ENCODE measurements at regions not wholly inside any gene's neighbourhood (a gene's known extent, or its start where the extent isn't known, plus 50 kb on each side); places are given as distances from the start of the nearest gene placed in this dataset.

DNA sequence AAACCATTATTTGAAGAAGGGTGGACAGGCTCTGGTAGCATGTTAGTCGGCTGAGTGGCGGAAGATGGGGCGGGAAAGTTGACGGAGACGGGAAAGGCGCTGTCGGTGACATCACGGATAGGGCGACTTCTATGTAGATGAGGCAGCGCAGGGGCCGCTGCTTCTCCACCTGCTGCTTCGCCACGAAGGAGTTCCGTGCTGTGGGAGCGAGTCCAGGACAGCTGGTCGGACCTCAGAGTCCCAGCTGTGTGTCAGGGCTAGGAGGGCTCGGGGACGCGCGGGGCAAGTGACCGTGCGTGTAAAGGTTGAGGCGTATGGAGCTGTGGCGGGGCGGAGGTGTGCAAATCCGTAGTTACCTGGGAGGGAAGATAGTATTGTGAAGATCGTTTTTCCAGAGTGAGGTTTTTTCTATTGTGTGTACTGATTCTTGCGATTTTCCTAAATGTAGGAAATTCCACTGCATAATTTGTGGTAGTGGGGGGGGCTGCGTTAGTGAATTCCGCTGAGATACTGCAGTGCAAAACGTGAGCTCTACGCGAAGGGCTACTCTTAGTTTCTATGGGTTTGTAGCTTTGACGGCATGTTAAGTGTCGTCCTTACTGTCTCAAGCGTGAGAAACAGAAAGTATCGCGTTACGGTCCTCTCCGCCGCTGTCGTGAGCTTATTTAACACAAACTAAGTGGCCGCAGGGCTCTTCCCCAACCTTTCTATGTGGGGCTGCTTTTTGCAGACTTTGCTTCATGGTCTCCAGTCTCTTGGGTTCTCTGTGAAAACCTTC, 111.2 kb upstream of the NBPF11 start (continued):
- TF ChIP-seq, protein P1, sequence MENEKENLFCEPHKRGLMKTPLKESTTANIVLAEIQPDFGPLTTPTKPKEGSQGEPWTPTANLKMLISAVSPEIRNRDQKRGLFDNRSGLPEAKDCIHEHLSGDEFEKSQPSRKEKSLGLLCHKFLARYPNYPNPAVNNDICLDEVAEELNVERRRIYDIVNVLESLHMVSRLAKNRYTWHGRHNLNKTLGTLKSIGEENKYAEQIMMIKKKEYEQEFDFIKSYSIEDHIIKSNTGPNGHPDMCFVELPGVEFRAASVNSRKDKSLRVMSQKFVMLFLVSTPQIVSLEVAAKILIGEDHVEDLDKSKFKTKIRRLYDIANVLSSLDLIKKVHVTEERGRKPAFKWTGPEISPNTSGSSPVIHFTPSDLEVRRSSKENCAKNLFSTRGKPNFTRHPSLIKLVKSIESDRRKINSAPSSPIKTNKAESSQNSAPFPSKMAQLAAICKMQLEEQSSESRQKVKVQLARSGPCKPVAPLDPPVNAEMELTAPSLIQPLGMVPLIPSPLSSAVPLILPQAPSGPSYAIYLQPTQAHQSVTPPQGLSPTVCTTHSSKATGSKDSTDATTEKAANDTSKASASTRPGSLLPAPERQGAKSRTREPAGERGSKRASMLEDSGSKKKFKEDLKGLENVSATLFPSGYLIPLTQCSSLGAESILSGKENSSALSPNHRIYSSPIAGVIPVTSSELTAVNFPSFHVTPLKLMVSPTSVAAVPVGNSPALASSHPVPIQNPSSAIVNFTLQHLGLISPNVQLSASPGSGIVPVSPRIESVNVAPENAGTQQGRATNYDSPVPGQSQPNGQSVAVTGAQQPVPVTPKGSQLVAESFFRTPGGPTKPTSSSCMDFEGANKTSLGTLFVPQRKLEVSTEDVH (IDR thresholded peaks at IDR 0.05; ENCODE audit: low read depth, partially characterized antibody), result no peak
- TF ChIP-seq SIX5 (IDR thresholded peaks at IDR 0.05; ENCODE audit: low read depth, low read length, severe bottlenecking) (no peak), KAT2A (conservative IDR thresholded peaks at IDR 0.05; ENCODE audit: control insufficient read depth, low read depth, low read length) (0 out of 2 replicates have a peak, but pooled peaks have one; percentile 42), ZBTB4 (CRISPR knock-in tag; IDR thresholded peaks at IDR 0.05) (peak; percentile 98), PAX5 (IDR thresholded peaks at IDR 0.05; ENCODE audit: borderline replicate concordance, low read depth, low read length) (no peak), TCF7 (IDR thresholded peaks at IDR 0.05; ENCODE audit: borderline replicate concordance) (peak; percentile 36; the same call in 1 of the 2 replicates), ZBTB11 (CRISPR knock-in tag; IDR thresholded peaks at IDR 0.05) (peak; percentile 74), ATF7 (IDR thresholded peaks at IDR 0.05; ENCODE audit: low read depth) (no peak), ETV6 (conservative IDR thresholded peaks at IDR 0.05 in 1 of 2, IDR thresholded peaks at IDR 0.05 in 1 of 2; ENCODE audit: borderline replicate concordance in 1 of 2, low read depth in 1 of 2) (0 out of 4 replicates have a peak, but pooled peaks of 1 of the 2 experiments have one; percentile 30), BMI1 (IDR thresholded peaks at IDR 0.05; ENCODE audit: borderline replicate concordance) (peak; percentile 66), CREB1 (IDR thresholded peaks at IDR 0.05; ENCODE audit: low read depth) (peak; percentile 63), NFIC (IDR thresholded peaks at IDR 0.05; ENCODE audit: low read depth, low read length) (peak; percentile 37; the same call in 1 of the 2 replicates), BHLHE40 (IDR thresholded peaks at IDR 0.05; ENCODE audit: borderline replicate concordance in 1 of 2, low read depth in 2 of 2, low read length in 1 of 2) (peak; percentile 68 to 80; a peak in 3 of 4 replicates), POLR2AphosphoS5 (IDR thresholded peaks at IDR 0.05; ENCODE audit: low read length) (peak; percentile 100), EGR1 (IDR thresholded peaks at IDR 0.05; ENCODE audit: borderline replicate concordance in 1 of 2, low read depth in 2 of 2, low read length in 2 of 2) (peak in 1 of 2 experiments; percentile 41; a peak in 1 of 3 replicates), TBL1XR1 (IDR thresholded peaks at IDR 0.05; ENCODE audit: low read depth, low read length) (0 out of 2 replicates have a peak, but pooled peaks have one; percentile 61)
- TF ChIP-seq, protein P2, sequence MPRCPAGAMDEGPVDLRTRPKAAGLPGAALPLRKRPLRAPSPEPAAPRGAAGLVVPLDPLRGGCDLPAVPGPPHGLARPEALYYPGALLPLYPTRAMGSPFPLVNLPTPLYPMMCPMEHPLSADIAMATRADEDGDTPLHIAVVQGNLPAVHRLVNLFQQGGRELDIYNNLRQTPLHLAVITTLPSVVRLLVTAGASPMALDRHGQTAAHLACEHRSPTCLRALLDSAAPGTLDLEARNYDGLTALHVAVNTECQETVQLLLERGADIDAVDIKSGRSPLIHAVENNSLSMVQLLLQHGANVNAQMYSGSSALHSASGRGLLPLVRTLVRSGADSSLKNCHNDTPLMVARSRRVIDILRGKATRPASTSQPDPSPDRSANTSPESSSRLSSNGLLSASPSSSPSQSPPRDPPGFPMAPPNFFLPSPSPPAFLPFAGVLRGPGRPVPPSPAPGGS (IDR thresholded peaks at IDR 0.05; ENCODE audit: borderline replicate concordance, insufficient read depth, low read depth, low read length, poor library complexity, severe bottlenecking), result peak; percentile 82
